ENCODE measurements at regions not wholly inside any gene's neighbourhood (a gene's known extent, or its start where the extent isn't known, plus 50 kb on each side); places are given as distances from the start of the nearest gene placed in this dataset.
"Not testable (repeated sequence)": the region's sequence is repeated elsewhere in the genome, so short reads cannot be mapped to it uniquely, and the experiment has no call there.

GRCh38 chr16:62738666-62739460, 702.6 kb upstream of the CDH8 start:
- H3K4me3 ChIP-seq (ENCODE audit: low read depth, low read length) = no peak overlapping the region
- DNase-seq (ENCODE audit: low read depth) = no peak
- no peak for TF ChIP-seq CTCF (IDR thresholded peaks at IDR 0.05; ENCODE audit: low read depth, low read length, missing control alignments)

GRCh38 chr16:62732092-62732491, 695.9 kb upstream of the CDH8 start:
- no peak for TF ChIP-seq CTCF (IDR thresholded peaks at IDR 0.05; ENCODE audit: low read depth, low read length, missing control alignments)
- H3K4me3 ChIP-seq (ENCODE audit: low read depth, low read length) = no peak overlapping the region
- DNase-seq (ENCODE audit: low read depth) = no peak

- DNase-seq (ENCODE audit: low read depth); H3K4me3 ChIP-seq (ENCODE audit: low read depth, low read length): not testable (repeated sequence)
Measured at GRCh38 chr16:62724670-62725269, 688.5 kb upstream of the CDH8 start.

GRCh38 chr16:62720651-62721050, 684.4 kb upstream of the CDH8 start:
- no peak overlapping the region for H3K4me3 ChIP-seq (ENCODE audit: low read depth, low read length)
- DNase-seq (ENCODE audit: low read depth) = no peak
- no peak for TF ChIP-seq CTCF (IDR thresholded peaks at IDR 0.05; ENCODE audit: low read depth, low read length, missing control alignments)

GRCh38 chr16:62717026-62717425, 680.8 kb upstream of the CDH8 start:
- H3K4me3 ChIP-seq (ENCODE audit: low read depth, low read length) = no peak overlapping the region
- no peak for TF ChIP-seq CTCF (IDR thresholded peaks at IDR 0.05; ENCODE audit: low read depth, low read length, missing control alignments)
- DNase-seq (ENCODE audit: low read depth) = no peak

- no peak for TF ChIP-seq CTCF (IDR thresholded peaks at IDR 0.05; ENCODE audit: low read depth, low read length, missing control alignments)
- H3K4me3 ChIP-seq (ENCODE audit: low read depth, low read length) = no peak overlapping the region
- no peak for DNase-seq (ENCODE audit: low read depth)
Measured at GRCh38 chr16:62715701-62716100, 679.5 kb upstream of the CDH8 start.

- TF ChIP-seq CTCF (IDR thresholded peaks at IDR 0.05; ENCODE audit: low read depth, low read length, missing control alignments) = no peak
- DNase-seq (ENCODE audit: low read depth) = no peak
- no peak overlapping the region for H3K4me3 ChIP-seq (ENCODE audit: low read depth, low read length)
Measured at GRCh38 chr16:62712566-62712965, 676.3 kb upstream of the CDH8 start.

Data from GM12864 (cell line).